ENCODE measurements at regions not wholly inside any gene's neighbourhood (a gene's known extent, or its start where the extent isn't known, plus 50 kb on each side); places are given as distances from the start of the nearest gene placed in this dataset.

DNA sequence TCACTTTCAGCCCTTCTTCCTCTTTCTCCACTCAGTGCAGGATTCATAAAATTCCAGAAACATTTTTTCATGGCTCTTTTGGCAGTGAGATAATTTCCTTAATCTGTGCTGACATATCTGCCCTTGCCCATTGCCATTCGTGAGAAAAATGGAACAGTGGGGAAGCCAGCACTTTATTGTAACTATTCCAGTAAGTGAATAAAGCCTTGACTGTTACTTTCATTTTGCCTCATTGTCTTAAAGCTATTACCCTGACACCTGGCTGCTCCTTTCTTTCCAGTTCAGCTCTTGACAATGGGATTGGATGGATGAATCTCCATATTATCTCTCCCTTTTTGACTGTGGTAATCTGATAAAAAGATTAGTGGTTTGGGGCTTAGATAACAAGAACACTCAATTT, 1068.1 kb upstream of the PCDH20 start:
- H3K27me3 Mint-ChIP-seq (ENCODE audit: insufficient read depth, low read depth, poor library complexity), result peaks cover 2% of the 10 kb centered on the region
- Histone ChIP-seq H2AFZ (0 out of 2 replicates have a peak overlapping the region, but pooled peaks have one; percentile 35), H3K4me1 (ENCODE audit: insufficient read depth) (no peaks in the 10 kb centered on the region), H3K79me2 (replicated peaks; ENCODE audit: insufficient read depth) (no peaks in the 10 kb centered on the region), H3K4me2 (no peak overlapping the region), H3K27me3 (ENCODE audit: insufficient read depth) (no peaks in the 10 kb centered on the region), H4K20me1 (replicated peaks; ENCODE audit: insufficient read depth) (no peaks in the 10 kb centered on the region), H3F3A (replicated peaks; ENCODE audit: low read depth) (no peaks in the 10 kb centered on the region), H3K9me2 (ENCODE audit: insufficient read depth) (no peaks in the 10 kb centered on the region; the same call in 1 of the 2 replicates), H3K27ac (ENCODE audit: low read depth) (no peak overlapping the region), H3K36me3 (ENCODE audit: insufficient read depth) (no peaks in the 10 kb centered on the region), H3K4me3 (no peak overlapping the region)
- H3K27ac Mint-ChIP-seq, result no peak overlapping the region
- H3K4me1 Mint-ChIP-seq, result peaks cover 8% of the 10 kb centered on the region
- TF ChIP-seq ZNF331 (CRISPR knock-in tag; IDR thresholded peaks at IDR 0.05; ENCODE audit: low read depth) (no peak), EZH2phosphoT487 (IDR thresholded peaks at IDR 0.05; ENCODE audit: unreplicated experiment) (no peak), JUNB (IDR thresholded peaks at IDR 0.05; ENCODE audit: unreplicated experiment) (no peak), CREB1 (CRISPR knock-in tag; IDR thresholded peaks at IDR 0.05; ENCODE audit: low read depth) (no peak), EZH2 (IDR thresholded peaks at IDR 0.05; ENCODE audit: low read depth, unreplicated experiment) (no peak), POLR2AphosphoS5 (IDR thresholded peaks at IDR 0.05; ENCODE audit: low read depth) (no peak), NANOG (IDR thresholded peaks at IDR 0.05; ENCODE audit: borderline replicate concordance) (no peak), STAT1 (IDR thresholded peaks at IDR 0.05; ENCODE audit: unreplicated experiment) (no peak), ZNF114 (CRISPR knock-in tag; IDR thresholded peaks at IDR 0.05) (no peak), CTCF (conservative IDR thresholded peaks at IDR 0.05; ENCODE audit: low read depth in 2 of 2) (no peak), ETS1 (IDR thresholded peaks at IDR 0.05) (no peak)
- TF ChIP-seq, protein P1, sequence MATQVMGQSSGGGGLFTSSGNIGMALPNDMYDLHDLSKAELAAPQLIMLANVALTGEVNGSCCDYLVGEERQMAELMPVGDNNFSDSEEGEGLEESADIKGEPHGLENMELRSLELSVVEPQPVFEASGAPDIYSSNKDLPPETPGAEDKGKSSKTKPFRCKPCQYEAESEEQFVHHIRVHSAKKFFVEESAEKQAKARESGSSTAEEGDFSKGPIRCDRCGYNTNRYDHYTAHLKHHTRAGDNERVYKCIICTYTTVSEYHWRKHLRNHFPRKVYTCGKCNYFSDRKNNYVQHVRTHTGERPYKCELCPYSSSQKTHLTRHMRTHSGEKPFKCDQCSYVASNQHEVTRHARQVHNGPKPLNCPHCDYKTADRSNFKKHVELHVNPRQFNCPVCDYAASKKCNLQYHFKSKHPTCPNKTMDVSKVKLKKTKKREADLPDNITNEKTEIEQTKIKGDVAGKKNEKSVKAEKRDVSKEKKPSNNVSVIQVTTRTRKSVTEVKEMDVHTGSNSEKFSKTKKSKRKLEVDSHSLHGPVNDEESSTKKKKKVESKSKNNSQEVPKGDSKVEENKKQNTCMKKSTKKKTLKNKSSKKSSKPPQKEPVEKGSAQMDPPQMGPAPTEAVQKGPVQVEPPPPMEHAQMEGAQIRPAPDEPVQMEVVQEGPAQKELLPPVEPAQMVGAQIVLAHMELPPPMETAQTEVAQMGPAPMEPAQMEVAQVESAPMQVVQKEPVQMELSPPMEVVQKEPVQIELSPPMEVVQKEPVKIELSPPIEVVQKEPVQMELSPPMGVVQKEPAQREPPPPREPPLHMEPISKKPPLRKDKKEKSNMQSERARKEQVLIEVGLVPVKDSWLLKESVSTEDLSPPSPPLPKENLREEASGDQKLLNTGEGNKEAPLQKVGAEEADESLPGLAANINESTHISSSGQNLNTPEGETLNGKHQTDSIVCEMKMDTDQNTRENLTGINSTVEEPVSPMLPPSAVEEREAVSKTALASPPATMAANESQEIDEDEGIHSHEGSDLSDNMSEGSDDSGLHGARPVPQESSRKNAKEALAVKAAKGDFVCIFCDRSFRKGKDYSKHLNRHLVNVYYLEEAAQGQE (IDR thresholded peaks at IDR 0.05; ENCODE audit: unreplicated experiment), result no peak
- TF ChIP-seq, protein P2, sequence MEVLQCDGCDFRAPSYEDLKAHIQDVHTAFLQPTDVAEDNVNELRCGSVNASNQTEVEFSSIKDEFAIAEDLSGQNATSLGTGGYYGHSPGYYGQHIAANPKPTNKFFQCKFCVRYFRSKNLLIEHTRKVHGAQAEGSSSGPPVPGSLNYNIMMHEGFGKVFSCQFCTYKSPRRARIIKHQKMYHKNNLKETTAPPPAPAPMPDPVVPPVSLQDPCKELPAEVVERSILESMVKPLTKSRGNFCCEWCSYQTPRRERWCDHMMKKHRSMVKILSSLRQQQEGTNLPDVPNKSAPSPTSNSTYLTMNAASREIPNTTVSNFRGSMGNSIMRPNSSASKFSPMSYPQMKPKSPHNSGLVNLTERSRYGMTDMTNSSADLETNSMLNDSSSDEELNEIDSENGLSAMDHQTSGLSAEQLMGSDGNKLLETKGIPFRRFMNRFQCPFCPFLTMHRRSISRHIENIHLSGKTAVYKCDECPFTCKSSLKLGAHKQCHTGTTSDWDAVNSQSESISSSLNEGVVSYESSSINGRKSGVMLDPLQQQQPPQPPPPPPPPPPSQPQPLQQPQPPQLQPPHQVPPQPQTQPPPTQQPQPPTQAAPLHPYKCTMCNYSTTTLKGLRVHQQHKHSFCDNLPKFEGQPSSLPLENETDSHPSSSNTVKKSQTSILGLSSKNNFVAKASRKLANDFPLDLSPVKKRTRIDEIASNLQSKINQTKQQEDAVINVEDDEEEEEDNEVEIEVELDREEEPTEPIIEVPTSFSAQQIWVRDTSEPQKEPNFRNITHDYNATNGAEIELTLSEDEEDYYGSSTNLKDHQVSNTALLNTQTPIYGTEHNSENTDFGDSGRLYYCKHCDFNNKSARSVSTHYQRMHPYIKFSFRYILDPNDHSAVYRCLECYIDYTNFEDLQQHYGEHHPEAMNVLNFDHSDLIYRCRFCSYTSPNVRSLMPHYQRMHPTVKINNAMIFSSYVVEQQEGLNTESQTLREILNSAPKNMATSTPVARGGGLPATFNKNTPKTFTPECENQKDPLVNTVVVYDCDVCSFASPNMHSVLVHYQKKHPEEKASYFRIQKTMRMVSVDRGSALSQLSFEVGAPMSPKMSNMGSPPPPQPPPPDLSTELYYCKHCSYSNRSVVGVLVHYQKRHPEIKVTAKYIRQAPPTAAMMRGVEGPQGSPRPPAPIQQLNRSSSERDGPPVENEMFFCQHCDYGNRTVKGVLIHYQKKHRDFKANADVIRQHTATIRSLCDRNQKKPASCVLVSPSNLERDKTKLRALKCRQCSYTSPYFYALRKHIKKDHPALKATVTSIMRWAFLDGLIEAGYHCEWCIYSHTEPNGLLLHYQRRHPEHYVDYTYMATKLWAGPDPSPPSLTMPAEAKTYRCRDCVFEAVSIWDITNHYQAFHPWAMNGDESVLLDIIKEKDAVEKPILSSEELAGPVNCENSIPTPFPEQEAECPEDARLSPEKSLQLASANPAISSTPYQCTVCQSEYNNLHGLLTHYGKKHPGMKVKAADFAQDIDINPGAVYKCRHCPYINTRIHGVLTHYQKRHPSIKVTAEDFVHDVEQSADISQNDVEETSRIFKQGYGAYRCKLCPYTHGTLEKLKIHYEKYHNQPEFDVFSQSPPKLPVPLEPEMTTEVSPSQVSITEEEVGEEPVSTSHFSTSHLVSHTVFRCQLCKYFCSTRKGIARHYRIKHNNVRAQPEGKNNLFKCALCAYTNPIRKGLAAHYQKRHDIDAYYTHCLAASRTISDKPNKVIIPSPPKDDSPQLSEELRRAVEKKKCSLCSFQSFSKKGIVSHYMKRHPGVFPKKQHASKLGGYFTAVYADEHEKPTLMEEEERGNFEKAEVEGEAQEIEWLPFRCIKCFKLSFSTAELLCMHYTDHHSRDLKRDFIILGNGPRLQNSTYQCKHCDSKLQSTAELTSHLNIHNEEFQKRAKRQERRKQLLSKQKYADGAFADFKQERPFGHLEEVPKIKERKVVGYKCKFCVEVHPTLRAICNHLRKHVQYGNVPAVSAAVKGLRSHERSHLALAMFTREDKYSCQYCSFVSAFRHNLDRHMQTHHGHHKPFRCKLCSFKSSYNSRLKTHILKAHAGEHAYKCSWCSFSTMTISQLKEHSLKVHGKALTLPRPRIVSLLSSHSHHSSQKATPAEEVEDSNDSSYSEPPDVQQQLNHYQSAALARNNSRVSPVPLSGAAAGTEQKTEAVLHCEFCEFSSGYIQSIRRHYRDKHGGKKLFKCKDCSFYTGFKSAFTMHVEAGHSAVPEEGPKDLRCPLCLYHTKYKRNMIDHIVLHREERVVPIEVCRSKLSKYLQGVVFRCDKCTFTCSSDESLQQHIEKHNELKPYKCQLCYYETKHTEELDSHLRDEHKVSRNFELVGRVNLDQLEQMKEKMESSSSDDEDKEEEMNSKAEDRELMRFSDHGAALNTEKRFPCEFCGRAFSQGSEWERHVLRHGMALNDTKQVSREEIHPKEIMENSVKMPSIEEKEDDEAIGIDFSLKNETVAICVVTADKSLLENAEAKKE (CRISPR knock-in tag; IDR thresholded peaks at IDR 0.05), result no peak
- no peak overlapping the region for H3K4me3 Mint-ChIP-seq
- DNase-seq (ENCODE audit: low spot score), result peak; percentile 2
- peak; percentile 67 for ATAC-seq
- no peaks in the 10 kb centered on the region for H3K9me3 Mint-ChIP-seq
- no peaks in the 10 kb centered on the region for H3K36me3 Mint-ChIP-seq (ENCODE audit: low read depth)

Measured in GM23338 (cell line).